PFSK-1 (cell line): ENCODE measurements at regions not wholly inside any gene's neighbourhood (a gene's known extent, or its start where the extent isn't known, plus 50 kb on each side); places are given as distances from the start of the nearest gene placed in this dataset.

Source experiments
- FOXP2 ChIP-seq: optimal IDR thresholded peaks from 2 replicates; pipeline ENCODE3; 2011; ENCODE audit warnings: borderline replicate concordance, control low read depth, inconsistent platforms; ENCODE audit not compliant: insufficient read depth; ENCODE audit errors: extremely low read length, extremely low read depth
- POLR2AphosphoS5 ChIP-seq: IDR thresholded peaks from 2 replicates; pipeline ENCODE4 v1.6.1; 2012; ENCODE audit warnings: low read depth, mild to moderate bottlenecking, control low read depth, low read length, moderate library complexity
- SIN3A ChIP-seq: IDR thresholded peaks from 2 replicates; pipeline ENCODE4 v1.6.1; 2012; ENCODE audit warnings: mild to moderate bottlenecking, low read length, moderate library complexity, borderline replicate concordance; ENCODE audit not compliant: insufficient read depth
- TAF1 ChIP-seq: IDR thresholded peaks from 2 replicates; pipeline ENCODE4 v1.6.1; 2012; ENCODE audit warnings: low read length, control low read depth, borderline replicate concordance; ENCODE audit not compliant: insufficient read depth
- TF ChIP-seq, protein P1 (sequence below), 2 experiments: IDR thresholded peaks; 2 replicates each; pipeline versions ENCODE4 v1.6.1 to v1.8.0; 2011 to 2012; ENCODE audit warnings: low read depth in 2 of 2, low read length in 2 of 2, control low read depth in 1 of 2, inconsistent platforms in 1 of 2, mild to moderate bottlenecking in 1 of 2, moderate library complexity in 1 of 2; ENCODE audit not compliant: insufficient read depth in 1 of 2

DNA sequence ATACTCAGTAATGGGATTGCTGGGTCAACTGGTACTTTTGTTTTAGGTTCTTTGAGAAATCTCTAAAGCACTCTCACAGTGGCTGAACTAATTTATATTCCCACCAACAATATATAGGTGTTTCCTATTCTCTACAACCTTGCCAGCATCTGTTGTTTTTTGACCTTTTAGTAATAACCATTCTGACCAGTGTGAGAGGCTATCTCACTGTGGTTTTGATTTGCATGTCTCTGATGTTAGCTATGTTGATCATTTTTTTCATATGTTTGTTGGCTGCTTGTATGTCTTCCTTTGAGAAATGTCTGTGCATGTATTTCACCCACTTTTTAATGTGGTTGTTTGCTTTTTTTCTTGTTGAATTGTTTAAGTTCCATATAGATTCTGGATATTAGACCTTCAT lies 98.2 kb upstream of the DCBLD2 start:
- TF ChIP-seq, protein P1, sequence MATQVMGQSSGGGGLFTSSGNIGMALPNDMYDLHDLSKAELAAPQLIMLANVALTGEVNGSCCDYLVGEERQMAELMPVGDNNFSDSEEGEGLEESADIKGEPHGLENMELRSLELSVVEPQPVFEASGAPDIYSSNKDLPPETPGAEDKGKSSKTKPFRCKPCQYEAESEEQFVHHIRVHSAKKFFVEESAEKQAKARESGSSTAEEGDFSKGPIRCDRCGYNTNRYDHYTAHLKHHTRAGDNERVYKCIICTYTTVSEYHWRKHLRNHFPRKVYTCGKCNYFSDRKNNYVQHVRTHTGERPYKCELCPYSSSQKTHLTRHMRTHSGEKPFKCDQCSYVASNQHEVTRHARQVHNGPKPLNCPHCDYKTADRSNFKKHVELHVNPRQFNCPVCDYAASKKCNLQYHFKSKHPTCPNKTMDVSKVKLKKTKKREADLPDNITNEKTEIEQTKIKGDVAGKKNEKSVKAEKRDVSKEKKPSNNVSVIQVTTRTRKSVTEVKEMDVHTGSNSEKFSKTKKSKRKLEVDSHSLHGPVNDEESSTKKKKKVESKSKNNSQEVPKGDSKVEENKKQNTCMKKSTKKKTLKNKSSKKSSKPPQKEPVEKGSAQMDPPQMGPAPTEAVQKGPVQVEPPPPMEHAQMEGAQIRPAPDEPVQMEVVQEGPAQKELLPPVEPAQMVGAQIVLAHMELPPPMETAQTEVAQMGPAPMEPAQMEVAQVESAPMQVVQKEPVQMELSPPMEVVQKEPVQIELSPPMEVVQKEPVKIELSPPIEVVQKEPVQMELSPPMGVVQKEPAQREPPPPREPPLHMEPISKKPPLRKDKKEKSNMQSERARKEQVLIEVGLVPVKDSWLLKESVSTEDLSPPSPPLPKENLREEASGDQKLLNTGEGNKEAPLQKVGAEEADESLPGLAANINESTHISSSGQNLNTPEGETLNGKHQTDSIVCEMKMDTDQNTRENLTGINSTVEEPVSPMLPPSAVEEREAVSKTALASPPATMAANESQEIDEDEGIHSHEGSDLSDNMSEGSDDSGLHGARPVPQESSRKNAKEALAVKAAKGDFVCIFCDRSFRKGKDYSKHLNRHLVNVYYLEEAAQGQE (IDR thresholded peaks at IDR 0.05; ENCODE audit: insufficient read depth in 1 of 2, low read depth in 2 of 2, low read length in 2 of 2) = no peak
- TF ChIP-seq POLR2AphosphoS5 (no peak), SIN3A (no peak), FOXP2 (no peak)

DNA sequence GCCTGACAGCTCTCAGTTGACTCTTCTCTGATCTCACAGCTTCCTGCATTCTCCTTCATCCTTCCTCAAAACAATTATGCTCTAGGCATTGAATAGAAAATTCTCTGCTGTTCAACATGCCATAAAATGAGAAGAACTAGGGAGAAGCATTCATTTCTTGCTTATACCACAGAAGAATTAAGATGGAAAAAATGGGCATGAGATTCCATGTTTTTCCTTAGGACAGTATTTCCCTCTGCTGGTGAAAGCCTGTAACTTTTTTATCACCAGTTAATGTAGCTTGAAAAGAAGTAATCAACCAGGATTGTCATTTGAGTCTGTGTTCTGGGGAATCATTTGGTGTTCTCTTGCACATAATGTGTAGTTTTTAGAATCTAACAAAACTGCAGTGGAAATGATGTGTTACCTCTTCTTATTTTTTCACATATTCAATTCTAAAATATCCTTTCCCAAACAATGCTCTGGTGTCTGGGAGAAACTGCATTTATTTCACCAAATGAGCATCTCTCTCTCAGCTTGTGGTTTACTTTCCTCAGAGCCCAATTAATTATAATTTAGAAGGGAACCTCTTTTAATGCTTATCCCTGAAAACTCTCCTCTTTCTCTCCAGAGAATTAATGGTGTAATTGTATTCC lies 92.8 kb upstream of the DCBLD2 start:
- TF ChIP-seq, protein P1 (IDR thresholded peaks at IDR 0.05; ENCODE audit: insufficient read depth in 1 of 2, low read depth in 2 of 2, low read length in 2 of 2) = no peak
- no peak for TF ChIP-seq FOXP2
- TF ChIP-seq POLR2AphosphoS5 = no peak
- no peak for TF ChIP-seq TAF1

DNA sequence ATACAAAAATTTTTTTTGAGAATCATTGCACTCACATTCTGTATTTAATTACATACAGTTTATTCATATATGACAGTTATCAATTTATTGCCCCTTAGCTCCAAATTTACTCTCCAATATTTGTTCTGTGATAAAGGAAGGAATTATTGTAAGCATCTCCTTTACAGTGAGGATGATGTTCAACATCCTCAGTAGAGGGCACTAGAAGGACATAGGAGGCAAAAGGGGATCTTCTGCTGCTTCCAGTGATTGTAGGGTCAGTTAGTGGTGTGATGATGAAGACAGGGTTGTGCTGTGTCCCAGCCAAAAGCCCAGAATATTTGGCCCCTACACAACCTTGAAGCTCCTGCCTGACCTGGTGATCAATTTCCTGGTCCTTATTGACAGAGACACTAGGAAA lies 89.9 kb upstream of the DCBLD2 start:
- TF ChIP-seq SIN3A (no peak), TAF1 (no peak), FOXP2 (no peak), POLR2AphosphoS5 (no peak)
- TF ChIP-seq, protein P1 (IDR thresholded peaks at IDR 0.05; ENCODE audit: insufficient read depth in 1 of 2, low read depth in 2 of 2, low read length in 2 of 2) = no peak

DNA sequence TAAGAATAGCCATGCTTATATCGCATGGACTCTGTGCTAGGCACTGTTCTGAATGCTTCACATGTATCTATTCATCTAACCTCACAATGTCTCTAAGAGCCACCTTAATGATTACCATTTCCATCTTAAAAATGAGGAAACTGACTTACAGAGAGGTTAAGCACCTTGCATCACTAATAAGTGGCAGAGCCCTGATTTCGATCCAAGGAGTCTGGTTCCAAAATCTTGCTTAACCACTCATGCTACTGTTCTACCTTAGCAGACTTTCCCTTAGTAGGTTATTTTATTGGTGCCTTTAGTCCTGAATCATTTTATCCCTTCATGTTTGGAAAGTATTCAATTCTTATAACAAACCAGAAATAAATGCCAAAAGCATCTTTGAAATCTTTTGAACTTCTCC lies 89.2 kb upstream of the DCBLD2 start:
- no peak for TF ChIP-seq TAF1
- no peak for TF ChIP-seq SIN3A
- no peak for TF ChIP-seq FOXP2
- TF ChIP-seq POLR2AphosphoS5 = no peak
- TF ChIP-seq, protein P1 (IDR thresholded peaks at IDR 0.05; ENCODE audit: insufficient read depth in 1 of 2, low read depth in 2 of 2, low read length in 2 of 2) = no peak

DNA sequence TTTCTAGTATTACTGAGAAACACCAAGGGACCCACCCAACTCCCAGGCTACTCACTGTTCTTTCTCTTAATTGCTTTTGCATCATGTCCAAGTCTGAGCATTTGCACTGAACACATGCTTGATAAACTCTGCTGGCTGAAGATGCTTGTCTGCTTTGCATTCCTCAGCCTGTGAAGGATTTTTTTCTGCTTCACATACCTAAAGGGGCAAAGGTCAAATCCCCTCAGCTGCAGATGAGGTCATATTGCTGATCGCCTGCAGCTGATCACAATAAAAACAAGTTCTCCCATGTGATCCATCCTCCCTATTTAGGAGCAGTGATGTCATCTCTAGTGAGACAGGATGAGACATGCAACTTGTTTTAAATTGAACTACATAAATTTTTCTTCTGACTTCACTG lies 84.6 kb upstream of the DCBLD2 start:
- no peak for TF ChIP-seq TAF1
- TF ChIP-seq SIN3A = peak; percentile 84; the same call in 1 of the 2 replicates
